Smooth muscle cell (in vitro differentiated cells): ENCODE measurements at regions not wholly inside any gene's neighbourhood (a gene's known extent, or its start where the extent isn't known, plus 50 kb on each side); places are given as distances from the start of the nearest gene placed in this dataset.

ENCODE experiments used
- DNase-seq: peaks from one replicate; lab custom pipeline; 2025; ENCODE audit not compliant: unreplicated experiment; lab: John Stamatoyannopoulos, UW
- H2AFZ ChIP-seq: fragments of 200-600 bp; sonication (generic); 2 replicates; pipeline ENCODE4 v1.6.0; 2016; ENCODE audit warnings: antibody characterized with exemption, low read depth, mild to moderate bottlenecking
- H3F3A ChIP-seq: fragments of 200-600 bp; sonication (generic); 2 replicates; pipeline ENCODE4 v1.6.0; 2017; ENCODE audit warnings: antibody characterized with exemption, low read depth
- H3K27ac ChIP-seq: fragments of 200-600 bp; sonication (generic); 2 replicates; pipeline ENCODE4 v1.5.1; 2016; ENCODE audit warnings: low read depth, mild to moderate bottlenecking
- H3K27me3 ChIP-seq: fragments of 200-600 bp; sonication (generic); 2 replicates; pipeline ENCODE4 v1.6.1; 2016; ENCODE audit warnings: low read depth, mild to moderate bottlenecking
- H3K36me3 ChIP-seq: fragments of 200-600 bp; sonication (generic); 2 replicates; pipeline ENCODE4 v1.5.1; 2016; ENCODE audit warnings: low read depth
- H3K4me1 ChIP-seq: fragments of 200-600 bp; sonication (generic); 2 replicates; pipeline ENCODE4 v1.5.1; 2016; ENCODE audit warnings: low read depth
- H3K4me2 ChIP-seq: fragments of 200-600 bp; sonication (generic); 2 replicates; pipeline ENCODE4 v1.6.0; 2016; ENCODE audit warnings: mild to moderate bottlenecking
- H3K4me3 ChIP-seq: fragments of 200-600 bp; sonication (generic); 2 replicates; pipeline ENCODE4 v1.5.1; 2016; ENCODE audit warnings: mild to moderate bottlenecking
- H3K79me2 ChIP-seq: fragments of 200-600 bp; sonication (generic); 2 replicates; pipeline ENCODE4 v1.6.0; 2016; ENCODE audit warnings: low read depth, mild to moderate bottlenecking
- H3K9ac ChIP-seq: fragments of 200-600 bp; sonication (generic); 2 replicates; pipeline ENCODE4 v1.6.0; 2016; ENCODE audit warnings: low read depth
- H3K9me3 ChIP-seq: fragments of 200-600 bp; sonication (generic); replicated peaks from 2 replicates; pipeline ENCODE4 v1.5.1; 2016; ENCODE audit warnings: low read depth
- H4K20me1 ChIP-seq: fragments of 200-600 bp; sonication (generic); 2 replicates; pipeline ENCODE4 v1.6.0; 2016; ENCODE audit warnings: low read depth
- CTCF ChIP-seq: fragments of 200-600 bp; sonication (generic); IDR thresholded peaks from 2 replicates; pipeline ENCODE4 v1.5.1; 2017; ENCODE audit warnings: borderline replicate concordance, mild to moderate bottlenecking, antibody characterized with exemption; ENCODE audit not compliant: insufficient read depth, poor library complexity, severe bottlenecking
- WGBS: methylation state at CpG from one replicate; pipeline ENCODE4 v1.1.7; 2016; ENCODE audit warnings: low lambda C conversion rate; 5-methylcytosine and 5-hydroxymethylcytosine counted together

GRCh38 chr5:109921735-109922380, 232.1 kb downstream of the MAN2A1 start:
- Histone ChIP-seq H3F3A (no peaks in the 10 kb centered on the region), H3K27me3 (no peaks in the 10 kb centered on the region), H3K4me3 (no peak overlapping the region), H3K4me2 (no peak overlapping the region), H2AFZ (no peak overlapping the region), H3K4me1 (no peaks in the 10 kb centered on the region), H3K9ac (no peak overlapping the region), H3K79me2 (no peaks in the 10 kb centered on the region), H3K9me3 (no peaks in the 10 kb centered on the region), H4K20me1 (no peaks in the 10 kb centered on the region), H3K36me3 (no peaks in the 10 kb centered on the region), H3K27ac (no peak overlapping the region)
- DNase-seq, result no peak
- no peak for TF ChIP-seq CTCF
- 93% methylated on average over 5 of the region's 5 CpGs for WGBS

GRCh38 chr5:109922381-109922995, 232.8 kb downstream of the MAN2A1 start:
- Histone ChIP-seq H3K36me3 (no peaks in the 10 kb centered on the region), H3K4me2 (no peak overlapping the region), H3K9me3 (no peaks in the 10 kb centered on the region), H3K9ac (no peak overlapping the region), H3F3A (no peaks in the 10 kb centered on the region), H3K27me3 (no peaks in the 10 kb centered on the region), H3K4me1 (no peaks in the 10 kb centered on the region), H3K27ac (no peak overlapping the region), H2AFZ (no peak overlapping the region), H4K20me1 (no peaks in the 10 kb centered on the region), H3K79me2 (no peaks in the 10 kb centered on the region), H3K4me3 (no peak overlapping the region)
- DNase-seq, result no peak
- no peak for TF ChIP-seq CTCF
- WGBS, result 65% methylated on average over 6 of the region's 6 CpGs

- Histone ChIP-seq H2AFZ (no peak overlapping the region), H3K4me2 (no peak overlapping the region), H3K4me1 (no peaks in the 10 kb centered on the region), H3K9me3 (no peaks in the 10 kb centered on the region), H3K79me2 (no peaks in the 10 kb centered on the region), H3K27me3 (no peaks in the 10 kb centered on the region), H4K20me1 (no peaks in the 10 kb centered on the region), H3F3A (no peaks in the 10 kb centered on the region), H3K9ac (no peak overlapping the region), H3K27ac (no peak overlapping the region), H3K4me3 (no peak overlapping the region), H3K36me3 (no peaks in the 10 kb centered on the region)
- no peak for TF ChIP-seq CTCF
- no peak for DNase-seq
- 82% methylated on average over 1 of the region's 1 CpG for WGBS
Observed at GRCh38 chr5:109923205-109923604, 233.5 kb downstream of the MAN2A1 start.
